ENCODE measurements at regions not wholly inside any gene's neighbourhood (a gene's known extent, or its start where the extent isn't known, plus 50 kb on each side); places are given as distances from the start of the nearest gene placed in this dataset.

DNA sequence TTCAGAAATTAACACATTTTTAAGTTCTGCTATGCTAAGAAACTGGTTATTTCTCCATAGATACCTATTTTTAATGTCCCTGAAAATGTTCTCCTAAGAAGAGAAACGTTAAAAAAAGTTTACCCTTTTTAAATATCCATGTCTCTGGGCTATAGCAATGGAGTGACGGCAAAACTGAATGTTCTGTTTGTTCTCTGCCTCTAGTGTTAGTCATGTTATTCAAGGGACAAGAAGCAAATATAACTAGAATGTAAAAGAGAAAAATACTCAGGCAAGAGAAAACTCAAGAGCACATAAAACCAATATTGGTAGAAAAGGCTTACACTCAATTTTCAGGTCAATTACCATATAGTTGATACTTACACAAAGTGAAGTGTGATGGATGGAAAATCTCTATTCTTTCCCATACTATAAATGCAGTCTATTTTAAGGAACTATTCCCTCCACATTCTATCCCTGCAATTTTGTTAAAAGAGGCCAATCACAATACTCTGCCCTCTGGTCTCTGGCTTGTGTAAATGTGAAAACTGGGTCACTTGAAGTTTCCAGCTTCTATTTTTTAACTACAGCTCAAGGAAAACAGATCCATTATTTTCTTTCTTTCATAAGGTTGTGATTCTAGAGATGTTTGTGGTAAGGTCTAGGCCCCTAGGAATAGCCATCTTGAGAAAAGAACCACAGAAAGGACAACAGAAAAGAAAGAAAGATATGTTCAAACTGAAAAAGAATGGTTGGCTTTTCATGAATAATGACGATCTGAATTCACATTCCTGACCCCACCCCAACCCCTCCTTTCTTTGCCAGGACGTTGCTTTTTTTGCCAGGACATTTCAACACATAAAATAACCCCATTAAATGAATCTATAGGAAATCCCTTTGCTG is 200.3 kb upstream of the FAM83B start:
- DNase-seq, result no peak

GRCh38 chr6:54646951-54647664 is 199.5 kb upstream of the FAM83B start:
- no peak for DNase-seq

GRCh38 chr6:54654381-54654780 is 192.2 kb upstream of the FAM83B start:
- no peak for DNase-seq

DNA sequence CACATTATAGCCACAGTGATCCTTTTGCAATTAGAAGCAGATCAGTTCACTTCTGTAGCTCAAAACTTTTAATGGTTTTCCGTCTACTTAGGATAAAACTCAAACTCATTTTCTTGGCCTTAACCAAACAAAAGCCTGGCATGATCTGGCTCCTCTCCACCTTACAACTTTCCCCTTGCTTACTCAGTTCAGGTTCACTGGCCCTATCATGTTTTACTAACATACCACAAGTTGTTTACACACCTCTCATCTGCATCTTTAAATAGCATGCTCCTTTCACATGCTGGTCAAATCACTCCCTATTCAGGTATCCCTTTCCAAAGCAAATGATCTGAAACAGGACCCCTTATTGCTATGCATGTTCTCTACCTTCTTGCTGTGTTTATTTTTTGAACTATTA is 191.4 kb upstream of the FAM83B start:
- DNase-seq, result no peak

DNA sequence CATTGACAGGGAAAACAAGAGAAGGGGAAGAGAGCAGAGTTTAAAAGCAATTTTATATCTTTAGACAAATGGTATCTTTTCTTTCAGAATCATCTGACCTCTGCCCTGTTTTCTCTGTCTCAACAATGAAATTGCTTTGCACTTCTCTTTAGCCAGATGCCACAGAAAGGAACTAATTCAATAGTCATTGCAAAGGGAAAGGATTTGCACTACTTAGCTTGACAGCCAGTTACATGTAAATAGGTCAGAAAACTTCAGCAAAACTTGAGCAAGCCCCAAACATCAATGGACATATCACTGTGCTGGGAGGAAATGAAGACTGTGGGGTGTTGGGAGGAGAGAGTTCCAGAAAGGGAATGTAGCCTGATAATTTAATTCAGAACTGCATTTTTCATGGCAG is 181.3 kb upstream of the FAM83B start:
- no peak for DNase-seq

DNA sequence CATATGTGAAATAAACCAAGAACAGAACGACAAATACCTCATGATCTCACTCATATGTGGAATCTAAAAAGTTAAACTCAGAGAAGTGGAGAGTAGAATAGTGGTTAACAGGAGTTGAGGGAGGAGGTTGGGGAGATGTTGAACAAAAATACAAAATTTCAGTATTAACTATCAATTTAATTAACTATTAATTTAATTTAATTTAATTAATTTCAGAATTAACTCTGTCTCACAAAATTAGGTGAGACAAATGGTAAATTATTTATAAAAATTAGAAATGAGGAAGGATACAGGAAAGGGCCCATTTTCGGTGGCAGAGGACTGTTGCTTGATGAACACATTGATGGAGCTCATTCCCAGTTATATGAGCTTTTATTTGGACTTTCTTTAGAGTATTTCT is 166.0 kb upstream of the FAM83B start:
- no peak for DNase-seq

GRCh38 chr6:54681267-54681666 is 165.3 kb upstream of the FAM83B start:
- no peak for DNase-seq

DNA sequence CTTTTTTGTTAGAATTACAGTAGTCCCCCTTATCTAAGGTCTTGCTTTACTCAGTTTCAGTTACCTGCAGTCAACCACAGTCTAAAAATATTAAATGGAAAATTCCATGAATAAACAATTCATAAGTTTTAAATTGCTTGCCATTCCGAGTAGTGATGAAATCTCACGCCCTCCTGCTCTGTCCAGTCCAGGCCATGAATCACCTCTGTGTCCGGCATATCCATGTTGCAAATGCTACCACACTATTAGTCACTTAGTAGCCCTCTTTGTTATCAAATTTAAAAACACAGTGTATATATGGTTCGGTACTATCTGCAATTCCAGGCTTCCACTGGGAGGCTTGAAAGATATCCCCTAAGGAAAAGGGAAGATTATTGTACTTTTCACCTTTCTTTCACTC is 164.6 kb upstream of the FAM83B start:
- DNase-seq, result no peak

GRCh38 chr6:54689620-54690019 is 157.0 kb upstream of the FAM83B start:
- DNase-seq, result no peak

GRCh38 chr6:54690596-54690995 is 156.0 kb upstream of the FAM83B start:
- no peak for DNase-seq

DNA sequence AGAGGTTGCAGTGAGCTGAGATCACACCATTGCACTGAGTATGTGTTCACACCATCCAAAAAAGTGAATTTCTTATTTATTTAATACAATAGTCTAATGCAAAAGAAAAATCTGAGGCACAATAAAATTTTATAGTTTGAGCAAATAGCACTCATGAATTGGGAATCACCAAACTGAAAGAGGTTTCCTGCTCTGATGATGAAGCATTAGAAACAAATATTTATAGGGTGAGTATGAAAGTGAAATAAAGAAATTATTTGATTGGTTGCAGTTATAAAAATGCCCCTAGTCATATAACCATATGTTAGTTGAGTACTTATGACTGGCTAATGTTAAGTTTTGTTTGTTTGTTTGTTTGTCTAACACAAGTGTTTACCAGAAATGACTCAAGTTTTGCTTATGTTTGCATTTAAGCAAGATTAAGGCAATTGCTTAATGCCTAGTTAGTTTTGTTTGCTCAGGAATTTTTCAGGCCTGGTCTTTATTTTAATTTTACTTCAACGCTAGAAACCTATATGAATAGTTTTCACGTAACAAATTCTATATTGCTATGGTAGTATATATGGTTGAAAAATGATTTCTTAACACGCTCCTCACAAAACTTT is 151.5 kb upstream of the FAM83B start:
- no peak for DNase-seq

DNA sequence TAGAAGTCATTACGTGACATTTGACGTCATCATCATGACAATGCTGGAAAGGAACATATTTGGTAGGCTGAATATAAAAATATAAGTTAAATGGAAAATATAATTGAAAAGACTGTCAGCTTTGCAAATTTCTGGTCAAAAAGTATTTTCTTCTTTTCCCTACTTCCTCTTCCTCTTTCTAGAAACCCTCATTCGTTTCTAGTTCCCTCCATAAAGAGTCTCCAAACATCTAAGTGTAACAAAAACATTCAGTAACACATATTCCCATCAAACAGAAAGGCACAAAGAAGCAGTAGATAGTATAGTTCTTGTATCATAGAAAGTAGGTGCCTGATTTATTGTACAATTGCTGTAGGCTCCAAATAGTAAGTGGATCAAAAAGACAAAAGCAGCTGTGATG is 150.8 kb upstream of the FAM83B start:
- DNase-seq, result no peak

- DNase-seq, result no peak
These were observed 149.1 kb upstream of the FAM83B start for GRCh38 chr6:54697424-54697823.

- no peak for DNase-seq
These were observed 147.6 kb upstream of the FAM83B start for GRCh38 chr6:54698974-54699373.

- DNase-seq, result no peak
These were observed 146.4 kb upstream of the FAM83B start for GRCh38 chr6:54700158-54700557.

DNA sequence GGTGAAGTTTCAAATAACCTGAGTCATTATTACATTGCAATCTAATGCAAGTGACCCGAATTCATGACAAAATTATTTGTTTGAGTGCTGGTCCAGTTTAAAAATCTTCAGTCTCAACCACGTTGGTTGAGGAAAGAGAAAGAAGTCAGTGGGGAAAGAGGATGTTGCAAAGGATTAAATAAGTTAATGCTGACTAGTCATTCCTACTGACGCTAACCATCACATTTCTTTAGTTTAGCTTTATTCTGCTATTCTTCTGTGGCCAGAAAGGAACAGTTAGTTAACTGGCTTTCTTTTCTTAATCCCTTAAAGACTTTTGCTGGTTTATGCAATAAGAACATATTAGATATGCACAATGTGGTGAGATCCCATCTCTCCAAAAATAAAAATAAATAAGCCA is 143.8 kb upstream of the FAM83B start:
- DNase-seq, result no peak

DNA sequence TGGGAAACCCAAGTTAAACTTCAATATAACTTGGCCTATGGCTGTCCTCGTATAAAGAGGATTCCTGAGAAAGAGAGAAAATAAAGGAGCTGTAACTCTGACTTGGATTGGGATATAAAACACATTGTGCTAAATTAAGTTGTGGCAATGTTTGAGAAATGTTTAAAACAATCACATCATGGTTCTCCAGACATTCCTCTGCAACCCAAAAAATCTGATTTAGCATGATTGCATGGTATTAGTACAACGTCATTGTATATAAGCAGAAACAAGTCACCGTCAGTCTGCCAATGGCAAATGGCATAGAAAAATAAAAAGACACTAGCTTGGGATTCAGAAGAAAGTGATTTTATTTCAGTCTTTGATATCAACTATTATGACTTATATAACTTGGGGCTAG is 140.2 kb upstream of the FAM83B start:
- no peak for DNase-seq

DNA sequence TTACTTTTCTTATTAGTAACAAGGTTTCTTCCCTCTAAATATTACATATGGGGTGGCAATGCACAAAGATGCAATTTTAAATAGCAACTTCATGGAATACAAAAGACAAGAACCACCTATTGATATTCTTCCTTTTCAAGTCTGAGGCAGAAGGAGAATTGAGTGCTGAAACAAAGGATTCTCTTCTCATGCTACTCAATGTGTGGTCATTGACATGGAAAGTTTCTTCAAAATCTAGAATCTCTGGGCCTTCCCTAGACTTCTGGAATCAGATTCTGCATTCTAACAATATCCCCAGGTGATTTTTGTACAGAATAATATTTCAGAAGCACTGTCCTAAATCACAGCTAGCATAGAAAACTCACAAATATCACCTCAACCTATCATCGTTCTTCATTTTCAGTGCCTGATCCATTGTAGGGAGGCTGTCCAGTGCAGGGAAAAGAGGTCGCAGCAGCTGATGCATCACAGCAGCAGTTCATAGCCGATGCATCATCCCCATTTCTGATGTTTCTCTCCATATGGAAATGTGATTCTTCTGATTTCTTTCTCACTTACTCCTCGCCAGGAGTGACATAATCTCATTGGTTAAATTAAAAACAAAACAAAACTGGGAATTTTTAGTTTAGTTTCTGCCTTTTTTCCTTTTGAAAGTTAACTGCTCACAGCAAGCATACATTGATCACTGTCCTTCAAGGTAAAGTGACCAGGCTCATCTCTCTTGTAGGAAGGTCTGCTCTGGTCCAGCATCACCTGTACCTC is 139.5 kb upstream of the FAM83B start:
- DNase-seq, result no peak

GRCh38 chr6:54710456-54710855 is 136.1 kb upstream of the FAM83B start:
- no peak for DNase-seq

DNA sequence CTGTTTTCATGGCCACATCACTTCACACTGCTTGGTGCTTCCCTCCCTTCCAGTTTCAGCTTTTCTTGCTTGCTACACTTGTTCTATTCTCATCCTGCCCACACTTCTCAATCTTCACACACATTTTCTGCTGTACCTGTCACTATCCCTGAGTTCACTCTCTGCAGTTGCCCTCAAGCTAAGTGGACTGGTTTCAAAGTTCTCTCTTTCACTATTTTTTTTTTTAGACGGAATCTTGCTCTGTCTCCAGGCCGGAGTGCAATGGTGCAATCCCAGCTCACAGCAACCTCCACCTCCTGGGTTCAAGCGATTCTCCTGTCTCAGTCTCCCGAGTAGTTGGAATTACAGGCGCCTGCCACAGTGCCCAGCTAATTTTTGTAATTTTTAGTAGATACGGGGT is 130.6 kb upstream of the FAM83B start:
- no peak for DNase-seq

- peak; percentile 16 for DNase-seq
These were observed 129.7 kb upstream of the FAM83B start for GRCh38 chr6:54716877-54717276.

DNA sequence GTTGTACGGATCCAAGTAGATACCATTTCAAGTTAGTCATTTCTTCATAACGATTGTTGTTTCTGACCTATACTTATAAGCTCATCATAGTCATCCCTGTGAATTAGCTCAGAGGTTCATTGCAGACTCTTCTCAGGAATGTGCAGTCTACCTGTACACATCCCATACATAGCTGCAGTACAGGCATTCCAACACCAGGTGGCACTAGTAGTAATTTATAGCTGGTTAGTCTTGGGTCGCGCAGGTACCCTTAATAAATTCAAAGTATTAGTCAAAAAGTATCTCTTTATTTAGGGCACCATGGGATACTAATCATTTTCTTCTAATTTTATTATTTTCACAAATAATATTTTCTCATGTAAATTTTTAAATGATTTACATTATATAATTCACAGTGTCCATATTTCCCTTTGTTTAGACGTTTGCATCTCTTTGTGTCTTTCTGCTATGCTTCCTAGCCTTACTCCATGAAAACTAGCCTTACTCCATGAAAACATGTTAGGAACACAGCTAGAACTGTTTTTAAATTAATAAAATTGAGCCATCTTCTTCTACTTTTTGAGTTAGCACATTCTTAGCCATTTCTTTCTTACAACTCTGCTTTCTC is 128.6 kb upstream of the FAM83B start:
- DNase-seq, result no peak

DNA sequence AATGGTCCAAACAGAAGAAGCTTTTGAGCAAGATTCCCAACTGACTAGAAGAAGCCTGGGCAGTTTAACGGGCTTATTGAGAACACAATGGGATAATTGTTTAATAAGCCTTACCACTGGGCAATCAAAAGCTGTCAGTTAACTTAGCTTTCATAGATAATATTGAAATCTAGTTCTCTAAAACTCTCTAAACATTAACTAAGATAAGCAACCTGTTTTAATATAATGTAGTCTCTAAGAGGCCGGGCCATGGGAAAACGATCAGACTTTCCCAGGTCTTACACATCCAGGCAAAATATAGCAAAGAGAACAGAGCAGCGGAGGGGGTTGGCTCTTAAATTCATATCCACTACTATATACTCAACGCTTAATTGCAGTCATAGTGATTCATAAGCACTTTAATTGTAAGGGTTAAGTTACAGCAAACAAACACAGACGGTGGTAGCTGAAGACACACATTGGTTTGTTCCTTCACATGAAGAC is 128.0 kb upstream of the FAM83B start:
- DNase-seq, result no peak

Measured in NCI-H2171 (cell line).